Psoas muscle (tissue), 7 donors: ENCODE measurements at regions not wholly inside any gene's neighbourhood (a gene's known extent, or its start where the extent isn't known, plus 50 kb on each side); places are given as distances from the start of the nearest gene placed in this dataset.

Source experiments
- ATAC-seq, 4 donors: fragments of 200-7000 bp; cut with Tn5 transposase; one replicate each; pipeline ENCODE4 v1.9.1; 2020; ENCODE audit warnings: moderate library complexity in 3 of 4, mild to moderate bottlenecking in 2 of 4
- DNase-seq, 2 donors: peaks; one replicate each; pipeline ENCODE4 v3.0.0-alpha.2; 2020
- H3K27ac ChIP-seq: fragments of 200-600 bp; one replicate; pipeline ENCODE4 v1.8.0; 2022
- H3K27me3 ChIP-seq, 3 donors: fragments of 200-600 bp in 1 of 3; one replicate each; pipeline versions ENCODE4 v1.6.1 to v1.8.0; 2013 to 2022; ENCODE audit warnings: low read length in 2 of 3, mild to moderate bottlenecking in 2 of 3, moderate library complexity in 1 of 3; ENCODE audit not compliant: insufficient read depth in 3 of 3
- H3K36me3 ChIP-seq, 2 donors: fragments of 200-600 bp in 1 of 2; one replicate each; pipeline versions ENCODE4 v1.6.1 to v1.8.0; 2013 to 2022; ENCODE audit warnings: low read depth in 1 of 2, mild to moderate bottlenecking in 1 of 2, moderate library complexity in 1 of 2; ENCODE audit not compliant: insufficient read depth in 1 of 2
- H3K4me1 ChIP-seq: fragments of 200-600 bp; one replicate; pipeline ENCODE4 v1.8.0; 2022
- H3K4me3 ChIP-seq: fragments of 200-600 bp; one replicate; pipeline ENCODE4 v1.8.0; 2022; ENCODE audit warnings: mild to moderate bottlenecking
- H3K9me3 ChIP-seq: fragments of 200-600 bp; one replicate; pipeline ENCODE4 v1.8.0; 2022
- WGBS, 3 donors: extraction: QIAGEN DNeasy Blood & Tissue Kit; methylation state at CpG; one replicate each; pipeline versions ENCODE4 v1.1.6 to v1.1.7; 2013; 5-methylcytosine and 5-hydroxymethylcytosine counted together
- intact Hi-C, 2 donors: fragments of 100-400 bp; cut with DNase I; formaldehyde crosslinking; loops; one replicate each; pipeline versions ENCODE4 v1.11.0 to v1.14.2; 2022
- TF ChIP-seq, protein P1 (sequence below): fragments of 200-600 bp; IDR thresholded peaks from one replicate; pipeline ENCODE4 v1.8.0; 2022; ENCODE audit warnings: antibody characterized with exemption
- donor health status: healthy with polysubstance abuse.
- donor health status: DM: no; HTN: no; CAD: no; lungs with moderate emphysema.
- donor health status: Bipolar disorder and iron deficiency.
- donor health status: healthy.
- donor health status: DM: yes; HTN: yes; CAD: no.
- donor health status: DM: no; HTN: no; CAD: no.
- donor health status: DM: yes; HTN: yes; CAD: no.

DNA sequence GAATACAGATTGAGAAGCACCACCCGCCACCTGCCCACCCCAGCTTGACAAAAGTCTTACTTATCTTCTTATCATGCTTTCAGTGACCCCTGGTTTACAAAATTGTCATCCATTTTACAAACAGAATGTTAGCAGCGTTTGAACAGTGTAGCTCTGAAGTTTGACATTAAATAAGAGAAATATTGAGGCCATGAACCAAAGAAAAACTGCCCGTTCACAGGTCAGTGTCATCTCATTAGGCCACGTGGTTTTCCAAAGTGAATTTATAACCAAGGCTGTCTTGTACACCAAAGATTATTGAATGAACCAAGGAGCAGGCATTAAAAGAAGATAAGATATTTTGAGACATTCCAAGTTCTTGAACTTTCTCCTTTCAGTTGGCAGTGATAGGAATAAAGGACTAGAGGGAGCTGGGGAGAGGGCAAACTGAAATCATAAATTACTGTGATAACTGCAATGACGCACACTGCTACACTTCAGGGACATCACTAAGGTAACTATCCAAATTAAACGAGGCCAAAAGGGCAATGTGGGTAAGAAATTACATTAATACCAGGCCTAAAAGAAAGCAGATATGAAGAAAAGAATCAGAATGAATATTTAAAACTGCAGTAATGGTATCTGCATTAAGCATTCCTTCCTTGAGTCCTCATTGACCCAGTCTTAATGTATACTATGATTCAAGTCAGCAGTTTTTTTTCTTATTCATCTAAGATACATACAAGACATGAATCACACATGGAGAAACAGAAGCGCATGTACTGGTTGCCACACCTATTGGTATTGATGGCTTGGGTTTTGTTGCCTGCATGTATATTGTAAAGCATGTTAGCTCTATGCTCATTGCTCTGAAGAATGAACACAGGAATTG lies 159.8 kb upstream of the ARG1 start:
- ATAC-seq (no peak), DNase-seq (no peak)
- Histone ChIP-seq H3K27ac (no peak overlapping the region), H3K36me3 (no peaks in the 10 kb centered on the region), H3K27me3 (no peaks in the 10 kb centered on the region), H3K9me3 (no peaks in the 10 kb centered on the region), H3K4me3 (no peak overlapping the region), H3K4me1 (no peaks in the 10 kb centered on the region)
- intact Hi-C loops: no loop called here
- 68 to 73% (median 70%) methylated on average over 7 of the region's 7 CpGs for WGBS, 3 donors
- TF ChIP-seq, protein P1, sequence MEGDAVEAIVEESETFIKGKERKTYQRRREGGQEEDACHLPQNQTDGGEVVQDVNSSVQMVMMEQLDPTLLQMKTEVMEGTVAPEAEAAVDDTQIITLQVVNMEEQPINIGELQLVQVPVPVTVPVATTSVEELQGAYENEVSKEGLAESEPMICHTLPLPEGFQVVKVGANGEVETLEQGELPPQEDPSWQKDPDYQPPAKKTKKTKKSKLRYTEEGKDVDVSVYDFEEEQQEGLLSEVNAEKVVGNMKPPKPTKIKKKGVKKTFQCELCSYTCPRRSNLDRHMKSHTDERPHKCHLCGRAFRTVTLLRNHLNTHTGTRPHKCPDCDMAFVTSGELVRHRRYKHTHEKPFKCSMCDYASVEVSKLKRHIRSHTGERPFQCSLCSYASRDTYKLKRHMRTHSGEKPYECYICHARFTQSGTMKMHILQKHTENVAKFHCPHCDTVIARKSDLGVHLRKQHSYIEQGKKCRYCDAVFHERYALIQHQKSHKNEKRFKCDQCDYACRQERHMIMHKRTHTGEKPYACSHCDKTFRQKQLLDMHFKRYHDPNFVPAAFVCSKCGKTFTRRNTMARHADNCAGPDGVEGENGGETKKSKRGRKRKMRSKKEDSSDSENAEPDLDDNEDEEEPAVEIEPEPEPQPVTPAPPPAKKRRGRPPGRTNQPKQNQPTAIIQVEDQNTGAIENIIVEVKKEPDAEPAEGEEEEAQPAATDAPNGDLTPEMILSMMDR: no peak

DNA sequence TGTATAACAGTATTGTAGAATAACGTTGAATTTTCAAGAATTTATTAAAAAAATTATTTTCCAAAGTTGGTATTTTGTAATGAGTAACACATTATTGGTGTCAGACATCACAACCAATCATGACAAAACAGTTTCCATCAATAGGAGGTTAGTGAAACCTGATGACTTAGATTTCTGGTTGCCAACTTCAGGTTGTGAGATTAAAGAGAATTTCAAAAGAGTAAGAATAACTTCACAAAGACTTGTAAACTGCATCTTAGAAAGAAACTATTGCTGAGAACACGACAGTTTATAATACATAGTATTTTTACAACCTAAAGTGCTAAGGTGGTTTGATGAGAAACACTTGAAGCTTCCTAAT lies 159.2 kb upstream of the ARG1 start:
- H3K4me3 ChIP-seq: no peak overlapping the region
- no peak overlapping the region for H3K27ac ChIP-seq
- no peaks in the 10 kb centered on the region for H3K4me1 ChIP-seq
- ATAC-seq (no peak), DNase-seq (no peak)
- H3K36me3 ChIP-seq: no peaks in the 10 kb centered on the region
- intact Hi-C loops: no loop called here
- TF ChIP-seq, protein P1: no peak
- H3K9me3 ChIP-seq: no peaks in the 10 kb centered on the region
- H3K27me3 ChIP-seq: no peaks in the 10 kb centered on the region
- WGBS, 3 donors: 79 to 85% (median 84%) methylated on average over 2 of the region's 2 CpGs

DNA sequence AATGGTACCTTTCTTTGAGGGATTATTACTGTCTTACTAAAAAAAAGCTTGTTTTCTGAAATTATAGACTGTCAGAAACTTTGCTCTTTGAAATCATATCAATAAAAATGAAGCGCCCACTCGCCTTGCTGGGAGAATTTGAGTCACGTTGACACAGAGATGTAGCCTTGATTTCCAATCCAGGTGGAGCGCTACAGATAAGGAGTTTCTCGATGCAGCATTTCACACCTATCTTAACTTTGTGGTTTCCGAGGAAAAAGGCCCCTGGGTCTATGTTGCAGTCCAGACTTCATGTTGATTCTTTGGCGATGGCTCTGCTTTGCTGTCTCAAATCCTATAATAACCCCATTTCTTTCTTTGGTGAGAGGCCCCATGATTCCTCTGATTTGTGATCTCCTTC lies 158.1 kb upstream of the ARG1 start:
- Histone ChIP-seq H3K27me3 (peaks cover 0 to 2% (median 0%) of the 10 kb centered on the region in 3 donors), H3K4me3 (no peak overlapping the region), H3K4me1 (no peaks in the 10 kb centered on the region), H3K36me3 (no peaks in the 10 kb centered on the region), H3K27ac (no peak overlapping the region), H3K9me3 (no peaks in the 10 kb centered on the region)
- TF ChIP-seq, protein P1: no peak
- WGBS, 3 donors: 83 to 89% (median 87%) methylated on average over 7 of the region's 7 CpGs
- ATAC-seq (no peak), DNase-seq (no peak)
- intact Hi-C loops: no loop called here

DNA sequence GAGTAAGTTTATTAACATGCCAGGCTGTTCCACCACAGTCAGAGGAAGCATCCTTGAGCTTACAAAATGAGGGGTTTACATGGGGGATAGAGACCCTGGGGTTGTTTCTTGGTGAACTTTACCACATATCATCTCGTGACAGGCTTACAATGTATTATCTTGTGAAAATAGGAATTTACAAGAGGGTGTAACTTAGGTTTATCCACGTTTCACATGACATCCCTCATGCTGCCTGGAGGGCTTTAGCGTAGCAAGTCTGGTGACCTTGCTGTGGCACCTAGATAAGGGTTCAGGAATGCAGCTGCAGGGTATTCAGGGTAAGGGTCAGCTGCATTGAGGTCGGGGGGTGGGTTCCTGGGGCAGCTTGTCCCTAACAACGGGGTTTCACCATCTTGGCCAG lies 154.6 kb upstream of the ARG1 start:
- DNase-seq (no peak), ATAC-seq (no peak)
- Histone ChIP-seq H3K36me3 (no peaks in the 10 kb centered on the region), H3K4me1 (no peaks in the 10 kb centered on the region), H3K27ac (no peak overlapping the region), H3K4me3 (no peak overlapping the region), H3K27me3 (peaks cover 0 to 2% (median 0%) of the 10 kb centered on the region in 3 donors), H3K9me3 (no peaks in the 10 kb centered on the region)
- 86 to 91% (median 88%) methylated on average over 5 of the region's 5 CpGs for WGBS, 3 donors
- intact Hi-C loops: no loop called here
- TF ChIP-seq, protein P1: no peak

DNA sequence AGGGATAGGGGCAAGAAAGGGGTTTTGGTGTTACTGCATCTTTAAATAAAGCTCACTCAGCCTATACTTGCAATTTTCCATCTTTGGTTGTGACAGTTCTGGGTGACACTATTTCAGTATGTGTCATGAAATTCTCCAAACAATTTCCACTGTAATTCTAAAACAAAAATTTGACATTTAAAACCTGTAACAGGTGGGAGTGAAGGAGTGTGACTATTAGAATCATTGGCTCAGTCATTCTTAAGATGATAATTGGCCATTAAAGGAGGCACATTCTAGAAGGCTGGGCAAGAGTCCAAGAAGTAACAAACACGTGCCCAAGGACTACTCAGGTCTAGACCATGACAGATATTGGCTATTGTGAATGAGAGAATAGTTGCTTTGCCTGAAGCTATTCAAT lies 153.3 kb upstream of the ARG1 start:
- no peaks in the 10 kb centered on the region for H3K4me1 ChIP-seq
- ATAC-seq: no peak
- TF ChIP-seq, protein P1: no peak
- no peaks in the 10 kb centered on the region for H3K36me3 ChIP-seq
- intact Hi-C loops: no loop called here
- no peaks in the 10 kb centered on the region for H3K9me3 ChIP-seq
- no peak overlapping the region for H3K4me3 ChIP-seq
- 17 to 31% (median 23%) methylated on average over 1 of the region's 1 CpG for WGBS, 3 donors
- DNase-seq: no peak
- peaks cover 0 to 2% (median 0%) of the 10 kb centered on the region in 3 donors for H3K27me3 ChIP-seq
- no peak overlapping the region for H3K27ac ChIP-seq
